Body of pancreas (tissue), 4 donors: ENCODE measurements at regions not wholly inside any gene's neighbourhood (a gene's known extent, or its start where the extent isn't known, plus 50 kb on each side); places are given as distances from the start of the nearest gene placed in this dataset.

Source experiments
- POLR2A ChIP-seq, 3 donors: fragments of 450-650 bp; IDR thresholded peaks; one replicate each; pipeline ENCODE4 v1.6.1; 2016; ENCODE audit warnings: antibody characterized with exemption in 3 of 3, mild to moderate bottlenecking in 2 of 3
- TF ChIP-seq, protein P1 (sequence below), 7 experiments: fragments of 450-650 bp in 4 of 7; fragments of 200-600 bp in 3 of 7; sonication (generic) in 3 of 7; IDR thresholded peaks; one replicate each; pipeline ENCODE4 v1.5.1; 2016 to 2019; ENCODE audit warnings: antibody characterized with exemption in 7 of 7

DNA sequence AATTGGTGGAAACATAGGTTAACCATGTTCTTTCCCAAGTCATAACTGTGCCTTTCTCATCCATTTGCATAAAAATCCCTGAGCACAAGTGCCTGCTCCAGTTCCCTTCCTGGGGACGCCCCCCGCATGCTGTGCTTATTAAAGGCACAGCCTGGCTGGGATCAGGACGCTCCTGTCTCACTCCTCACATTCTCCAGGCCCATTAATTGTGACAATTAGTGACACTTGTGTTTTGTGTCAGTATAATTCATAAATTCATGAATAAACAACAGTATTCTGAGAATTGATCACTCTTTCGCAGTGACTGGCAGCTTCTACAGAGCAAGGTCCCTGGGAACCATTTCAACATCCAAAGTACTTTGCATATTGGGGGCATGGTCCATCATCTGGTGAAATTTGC, 1354.4 kb downstream of the TBC1D22A start:
- TF ChIP-seq, protein P1, sequence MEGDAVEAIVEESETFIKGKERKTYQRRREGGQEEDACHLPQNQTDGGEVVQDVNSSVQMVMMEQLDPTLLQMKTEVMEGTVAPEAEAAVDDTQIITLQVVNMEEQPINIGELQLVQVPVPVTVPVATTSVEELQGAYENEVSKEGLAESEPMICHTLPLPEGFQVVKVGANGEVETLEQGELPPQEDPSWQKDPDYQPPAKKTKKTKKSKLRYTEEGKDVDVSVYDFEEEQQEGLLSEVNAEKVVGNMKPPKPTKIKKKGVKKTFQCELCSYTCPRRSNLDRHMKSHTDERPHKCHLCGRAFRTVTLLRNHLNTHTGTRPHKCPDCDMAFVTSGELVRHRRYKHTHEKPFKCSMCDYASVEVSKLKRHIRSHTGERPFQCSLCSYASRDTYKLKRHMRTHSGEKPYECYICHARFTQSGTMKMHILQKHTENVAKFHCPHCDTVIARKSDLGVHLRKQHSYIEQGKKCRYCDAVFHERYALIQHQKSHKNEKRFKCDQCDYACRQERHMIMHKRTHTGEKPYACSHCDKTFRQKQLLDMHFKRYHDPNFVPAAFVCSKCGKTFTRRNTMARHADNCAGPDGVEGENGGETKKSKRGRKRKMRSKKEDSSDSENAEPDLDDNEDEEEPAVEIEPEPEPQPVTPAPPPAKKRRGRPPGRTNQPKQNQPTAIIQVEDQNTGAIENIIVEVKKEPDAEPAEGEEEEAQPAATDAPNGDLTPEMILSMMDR (IDR thresholded peaks at IDR 0.05): no peak
- no peak for TF ChIP-seq POLR2A (IDR thresholded peaks at IDR 0.05)
